H1 (cell line): ENCODE measurements at regions not wholly inside any gene's neighbourhood (a gene's known extent, or its start where the extent isn't known, plus 50 kb on each side); places are given as distances from the start of the nearest gene placed in this dataset.

ENCODE experiments used
- BRCA1 ChIP-seq: IDR thresholded peaks from 2 replicates; pipeline ENCODE4 v1.6.1; 2012; ENCODE audit warnings: low read depth, low read length, improper control_type of control experiment
- PHF8 ChIP-seq: fragments of 200-600 bp; sonication (generic); conservative IDR thresholded peaks from 2 replicates; pipeline ENCODE4 v1.7.1; 2012; ENCODE audit warnings: low read depth, mild to moderate bottlenecking, inconsistent platforms, low read length, moderate library complexity
- TAF1 ChIP-seq: IDR thresholded peaks from 2 replicates; pipeline ENCODE4 v1.6.1; 2011; ENCODE audit warnings: mild to moderate bottlenecking, low read depth, low read length
- TF ChIP-seq, protein P1 (sequence below), 3 experiments: IDR thresholded peaks; 1 replicate in 2 of 3; 2 replicates in 1 of 3; pipeline versions ENCODE4 v1.5.1 to v1.6.1; 2011; ENCODE audit warnings: low read length in 3 of 3, mild to moderate bottlenecking in 3 of 3, inconsistent platforms in 2 of 3, low read depth in 1 of 3, moderate library complexity in 1 of 3; ENCODE audit not compliant: insufficient read depth in 1 of 3; ENCODE audit errors: control extremely low read depth in 1 of 3

- TF ChIP-seq, protein P1, sequence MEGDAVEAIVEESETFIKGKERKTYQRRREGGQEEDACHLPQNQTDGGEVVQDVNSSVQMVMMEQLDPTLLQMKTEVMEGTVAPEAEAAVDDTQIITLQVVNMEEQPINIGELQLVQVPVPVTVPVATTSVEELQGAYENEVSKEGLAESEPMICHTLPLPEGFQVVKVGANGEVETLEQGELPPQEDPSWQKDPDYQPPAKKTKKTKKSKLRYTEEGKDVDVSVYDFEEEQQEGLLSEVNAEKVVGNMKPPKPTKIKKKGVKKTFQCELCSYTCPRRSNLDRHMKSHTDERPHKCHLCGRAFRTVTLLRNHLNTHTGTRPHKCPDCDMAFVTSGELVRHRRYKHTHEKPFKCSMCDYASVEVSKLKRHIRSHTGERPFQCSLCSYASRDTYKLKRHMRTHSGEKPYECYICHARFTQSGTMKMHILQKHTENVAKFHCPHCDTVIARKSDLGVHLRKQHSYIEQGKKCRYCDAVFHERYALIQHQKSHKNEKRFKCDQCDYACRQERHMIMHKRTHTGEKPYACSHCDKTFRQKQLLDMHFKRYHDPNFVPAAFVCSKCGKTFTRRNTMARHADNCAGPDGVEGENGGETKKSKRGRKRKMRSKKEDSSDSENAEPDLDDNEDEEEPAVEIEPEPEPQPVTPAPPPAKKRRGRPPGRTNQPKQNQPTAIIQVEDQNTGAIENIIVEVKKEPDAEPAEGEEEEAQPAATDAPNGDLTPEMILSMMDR (IDR thresholded peaks at IDR 0.05; ENCODE audit: control extremely low read depth in 1 of 3, insufficient read depth in 1 of 3, low read depth in 1 of 3, low read length in 3 of 3) = no peak
- no peak for TF ChIP-seq BRCA1
- no peak for TF ChIP-seq TAF1
- TF ChIP-seq PHF8 = no peak
Observed at GRCh38 chr17:11077673-11078072, 163.3 kb upstream of the SHISA6 start.
